Panc1 (cell line): ENCODE measurements at regions not wholly inside any gene's neighbourhood (a gene's known extent, or its start where the extent isn't known, plus 50 kb on each side); places are given as distances from the start of the nearest gene placed in this dataset.

Experiments used
- ATAC-seq: fragments of 200-7000 bp; cut with Tn5 transposase; 2 replicates; pipeline ENCODE4 v1.9.1; 2020; ENCODE audit warnings: mild to moderate bottlenecking, moderate library complexity
- BruUV-seq: library from RNA; stranded (reverse); fragments of 400-500 nt; replicated peaks from 2 replicates; lab custom pipeline; 2021; lab: Mats Ljungman, UMichigan
- CTCF ChIA-PET: fragments of 300-600 bp; sonication (Branson Sonifier 250); formaldehyde crosslinking; loops from one replicate; lab custom pipeline; 2022; ENCODE audit warnings: antibody characterized with exemption; lab: Charles Lee
- POLR2A ChIA-PET: fragments of 300-600 bp; sonication (Branson Sonifier 250); formaldehyde crosslinking; loops from one replicate; lab custom pipeline; 2022; ENCODE audit warnings: antibody characterized with exemption; lab: Charles Lee
- DNase-seq: peaks from one replicate; pipeline ENCODE4 v3.0.0-alpha.2; 2010; ENCODE audit warnings: low read depth, low spot score
- H3K27ac ChIP-seq: 2 replicates; pipeline ENCODE4 v1.5.1; 2011; ENCODE audit warnings: mild to moderate bottlenecking, low read length, inconsistent platforms
- H3K27me3 ChIP-seq: fragments of 200-500 bp; sonication (Bioruptor generic); 2 replicates; pipeline ENCODE4 v1.6.0; 2014; ENCODE audit warnings: low read length, inconsistent platforms; ENCODE audit not compliant: control insufficient read depth, insufficient read depth
- H3K36me3 ChIP-seq: fragments of 200-500 bp; sonication (Bioruptor generic); 2 replicates; pipeline ENCODE4 v1.5.1; 2014; ENCODE audit warnings: inconsistent platforms, mild to moderate bottlenecking, low read length, moderate library complexity; ENCODE audit not compliant: control insufficient read depth, insufficient read depth
- H3K4me1 ChIP-seq: 2 replicates; pipeline ENCODE4 v1.5.1; 2011; ENCODE audit warnings: inconsistent platforms, mild to moderate bottlenecking, low read length, moderate library complexity; ENCODE audit not compliant: control insufficient read depth, insufficient read depth
- H3K4me3 ChIP-seq, 2 experiments: 2 replicates each; pipeline ENCODE4 v1.5.1; 2011 to 2012; ENCODE audit warnings: low read depth in 2 of 2, low read length in 2 of 2, mild to moderate bottlenecking in 2 of 2, inconsistent platforms in 1 of 2, moderate library complexity in 1 of 2
- H3K9me3 ChIP-seq: fragments of 200-500 bp; sonication (Bioruptor generic); 2 replicates; pipeline ENCODE4 v1.5.1; 2014; ENCODE audit warnings: low read depth, mild to moderate bottlenecking, inconsistent platforms, low read length, moderate library complexity; ENCODE audit not compliant: control insufficient read depth, insufficient read depth
- POLR2AphosphoS5 ChIP-seq: IDR thresholded peaks from 2 replicates; pipeline ENCODE4 v1.6.1; 2012; ENCODE audit warnings: mild to moderate bottlenecking, low read depth, low read length, moderate library complexity
- SIN3A ChIP-seq: IDR thresholded peaks from 2 replicates; pipeline ENCODE4 v1.6.1; 2012; ENCODE audit warnings: low read depth, mild to moderate bottlenecking, low read length, moderate library complexity, borderline replicate concordance; ENCODE audit not compliant: insufficient read depth
- TCF7L2 ChIP-seq: IDR thresholded peaks from 2 replicates; pipeline ENCODE4 v1.6.1; 2011; ENCODE audit warnings: mild to moderate bottlenecking, low read depth, low read length, inconsistent platforms
- in situ Hi-C: cut with HindIII; loops from 2 replicates; pipeline ENCODE4 v1.10.0; 2016; ENCODE audit warnings: low sequenced_read_pairs, low pct_unique_long_range_greater_than_20kb
- intact Hi-C: fragments of 100-400 bp; cut with micrococcal nuclease; formaldehyde crosslinking; loops from one replicate; pipeline ENCODE4 v1.10.0; 2022; ENCODE audit not compliant: unreplicated experiment
- TF ChIP-seq, protein P1 (sequence below), 2 experiments: IDR thresholded peaks; 2 replicates each; pipeline ENCODE4 v1.6.1; 2011 to 2012; ENCODE audit warnings: low read depth in 2 of 2, control low read depth in 1 of 2, low read length in 1 of 2, mild to moderate bottlenecking in 1 of 2, moderate library complexity in 1 of 2; ENCODE audit not compliant: insufficient read depth in 1 of 2
- TF ChIP-seq, protein P2 (sequence below): fragments of 450-650 bp; IDR thresholded peaks from 2 replicates; pipeline ENCODE4 v1.5.1; 2017; ENCODE audit warnings: mild to moderate bottlenecking

DNA sequence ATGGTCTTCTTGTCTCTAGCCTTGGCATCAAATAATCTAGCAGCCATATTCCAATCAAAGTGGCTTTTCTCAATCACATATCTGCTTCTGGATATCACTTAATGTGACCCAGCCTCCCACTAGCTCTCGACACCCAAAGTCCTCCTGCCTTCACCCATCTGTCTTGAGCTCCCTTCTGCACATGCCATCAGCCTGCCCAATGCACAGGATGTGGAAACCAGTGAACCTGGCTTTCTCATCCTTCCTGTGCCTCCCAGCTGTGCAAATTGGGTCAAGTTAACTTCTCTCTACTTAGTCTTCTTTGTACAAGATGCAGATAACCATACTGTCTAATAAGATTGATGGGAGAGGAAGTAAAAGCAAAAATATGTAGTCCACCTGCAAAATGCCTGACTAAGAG lies 257.9 kb upstream of the PITRM1 start:
- Histone ChIP-seq H3K36me3 (no peaks in the 10 kb centered on the region; the same call in 1 of the 2 replicates), H3K4me3 (no peak overlapping the region), H3K9me3 (no peaks in the 10 kb centered on the region), H3K4me1 (no peaks in the 10 kb centered on the region), H3K27ac (no peak overlapping the region), H3K27me3 (no peaks in the 10 kb centered on the region)
- TF ChIP-seq, protein P1, sequence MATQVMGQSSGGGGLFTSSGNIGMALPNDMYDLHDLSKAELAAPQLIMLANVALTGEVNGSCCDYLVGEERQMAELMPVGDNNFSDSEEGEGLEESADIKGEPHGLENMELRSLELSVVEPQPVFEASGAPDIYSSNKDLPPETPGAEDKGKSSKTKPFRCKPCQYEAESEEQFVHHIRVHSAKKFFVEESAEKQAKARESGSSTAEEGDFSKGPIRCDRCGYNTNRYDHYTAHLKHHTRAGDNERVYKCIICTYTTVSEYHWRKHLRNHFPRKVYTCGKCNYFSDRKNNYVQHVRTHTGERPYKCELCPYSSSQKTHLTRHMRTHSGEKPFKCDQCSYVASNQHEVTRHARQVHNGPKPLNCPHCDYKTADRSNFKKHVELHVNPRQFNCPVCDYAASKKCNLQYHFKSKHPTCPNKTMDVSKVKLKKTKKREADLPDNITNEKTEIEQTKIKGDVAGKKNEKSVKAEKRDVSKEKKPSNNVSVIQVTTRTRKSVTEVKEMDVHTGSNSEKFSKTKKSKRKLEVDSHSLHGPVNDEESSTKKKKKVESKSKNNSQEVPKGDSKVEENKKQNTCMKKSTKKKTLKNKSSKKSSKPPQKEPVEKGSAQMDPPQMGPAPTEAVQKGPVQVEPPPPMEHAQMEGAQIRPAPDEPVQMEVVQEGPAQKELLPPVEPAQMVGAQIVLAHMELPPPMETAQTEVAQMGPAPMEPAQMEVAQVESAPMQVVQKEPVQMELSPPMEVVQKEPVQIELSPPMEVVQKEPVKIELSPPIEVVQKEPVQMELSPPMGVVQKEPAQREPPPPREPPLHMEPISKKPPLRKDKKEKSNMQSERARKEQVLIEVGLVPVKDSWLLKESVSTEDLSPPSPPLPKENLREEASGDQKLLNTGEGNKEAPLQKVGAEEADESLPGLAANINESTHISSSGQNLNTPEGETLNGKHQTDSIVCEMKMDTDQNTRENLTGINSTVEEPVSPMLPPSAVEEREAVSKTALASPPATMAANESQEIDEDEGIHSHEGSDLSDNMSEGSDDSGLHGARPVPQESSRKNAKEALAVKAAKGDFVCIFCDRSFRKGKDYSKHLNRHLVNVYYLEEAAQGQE (IDR thresholded peaks at IDR 0.05; ENCODE audit: insufficient read depth in 1 of 2, low read depth in 2 of 2, low read length in 1 of 2) = no peak
- TF ChIP-seq SIN3A (no peak), POLR2AphosphoS5 (no peak), TCF7L2 (no peak)
- TF ChIP-seq, protein P2, sequence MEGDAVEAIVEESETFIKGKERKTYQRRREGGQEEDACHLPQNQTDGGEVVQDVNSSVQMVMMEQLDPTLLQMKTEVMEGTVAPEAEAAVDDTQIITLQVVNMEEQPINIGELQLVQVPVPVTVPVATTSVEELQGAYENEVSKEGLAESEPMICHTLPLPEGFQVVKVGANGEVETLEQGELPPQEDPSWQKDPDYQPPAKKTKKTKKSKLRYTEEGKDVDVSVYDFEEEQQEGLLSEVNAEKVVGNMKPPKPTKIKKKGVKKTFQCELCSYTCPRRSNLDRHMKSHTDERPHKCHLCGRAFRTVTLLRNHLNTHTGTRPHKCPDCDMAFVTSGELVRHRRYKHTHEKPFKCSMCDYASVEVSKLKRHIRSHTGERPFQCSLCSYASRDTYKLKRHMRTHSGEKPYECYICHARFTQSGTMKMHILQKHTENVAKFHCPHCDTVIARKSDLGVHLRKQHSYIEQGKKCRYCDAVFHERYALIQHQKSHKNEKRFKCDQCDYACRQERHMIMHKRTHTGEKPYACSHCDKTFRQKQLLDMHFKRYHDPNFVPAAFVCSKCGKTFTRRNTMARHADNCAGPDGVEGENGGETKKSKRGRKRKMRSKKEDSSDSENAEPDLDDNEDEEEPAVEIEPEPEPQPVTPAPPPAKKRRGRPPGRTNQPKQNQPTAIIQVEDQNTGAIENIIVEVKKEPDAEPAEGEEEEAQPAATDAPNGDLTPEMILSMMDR = no peak
- ATAC-seq (no peak), DNase-seq (no peak)
- in situ Hi-C loops (no loop called here), intact Hi-C loops (no loop called here)
- CTCF ChIA-PET = no interaction called here
- no TSS peak for BruUV-seq
- POLR2A ChIA-PET = no interaction called here

DNA sequence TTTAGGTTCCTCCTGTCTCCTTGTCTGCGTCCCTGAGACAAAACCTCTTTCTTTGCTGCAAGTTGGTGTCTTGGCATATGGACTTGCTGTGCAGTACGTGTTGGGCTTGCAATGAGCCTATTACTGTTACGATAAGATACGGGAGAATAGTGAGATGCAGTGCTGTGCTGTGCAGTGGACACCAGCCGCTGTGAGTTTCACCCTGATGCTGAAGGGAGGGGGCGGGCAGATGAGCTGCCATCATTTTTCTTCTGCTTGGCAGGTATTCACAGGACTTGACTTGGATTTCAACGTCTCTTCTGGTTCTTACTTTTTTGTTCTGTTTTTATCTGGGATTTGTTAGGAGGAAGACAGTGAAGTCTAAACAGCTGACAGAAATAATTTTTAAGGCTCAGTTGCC lies 257.1 kb upstream of the PITRM1 start:
- DNase-seq = no peak
- H3K27ac ChIP-seq = no peak overlapping the region
- H3K36me3 ChIP-seq = no peaks in the 10 kb centered on the region
- in situ Hi-C loops (no loop called here), intact Hi-C loops (no loop called here)
- no peaks in the 10 kb centered on the region for H3K27me3 ChIP-seq
- TF ChIP-seq POLR2AphosphoS5 (no peak), TCF7L2 (no peak), SIN3A (no peak)
- TF ChIP-seq, protein P2 = no peak
- TF ChIP-seq, protein P1 (IDR thresholded peaks at IDR 0.05; ENCODE audit: insufficient read depth in 1 of 2, low read depth in 2 of 2, low read length in 1 of 2) = no peak
- no peak for ATAC-seq
- ChIA-PET CTCF (no interaction called here), POLR2A (no interaction called here)
- no peaks in the 10 kb centered on the region for H3K4me1 ChIP-seq
- no TSS peak for BruUV-seq
- no peaks in the 10 kb centered on the region for H3K9me3 ChIP-seq
- H3K4me3 ChIP-seq = no peak overlapping the region
